ENCODE measurements at regions not wholly inside any gene's neighbourhood (a gene's known extent, or its start where the extent isn't known, plus 50 kb on each side); places are given as distances from the start of the nearest gene placed in this dataset.
A peak's percentile ranks its signal among the peaks of the same experiment; 100 is the strongest.

GRCh38 chr1:186577633-186578032 lies 102.6 kb downstream of the PTGS2 start:
- no peak overlapping the region for H3K4me3 ChIP-seq
- H3K27ac ChIP-seq: no peak overlapping the region
- intact Hi-C loops (cut with DNase I): no loop called here
- no peaks in the 10 kb centered on the region for H3K9me3 ChIP-seq
- TF ChIP-seq, protein P1, sequence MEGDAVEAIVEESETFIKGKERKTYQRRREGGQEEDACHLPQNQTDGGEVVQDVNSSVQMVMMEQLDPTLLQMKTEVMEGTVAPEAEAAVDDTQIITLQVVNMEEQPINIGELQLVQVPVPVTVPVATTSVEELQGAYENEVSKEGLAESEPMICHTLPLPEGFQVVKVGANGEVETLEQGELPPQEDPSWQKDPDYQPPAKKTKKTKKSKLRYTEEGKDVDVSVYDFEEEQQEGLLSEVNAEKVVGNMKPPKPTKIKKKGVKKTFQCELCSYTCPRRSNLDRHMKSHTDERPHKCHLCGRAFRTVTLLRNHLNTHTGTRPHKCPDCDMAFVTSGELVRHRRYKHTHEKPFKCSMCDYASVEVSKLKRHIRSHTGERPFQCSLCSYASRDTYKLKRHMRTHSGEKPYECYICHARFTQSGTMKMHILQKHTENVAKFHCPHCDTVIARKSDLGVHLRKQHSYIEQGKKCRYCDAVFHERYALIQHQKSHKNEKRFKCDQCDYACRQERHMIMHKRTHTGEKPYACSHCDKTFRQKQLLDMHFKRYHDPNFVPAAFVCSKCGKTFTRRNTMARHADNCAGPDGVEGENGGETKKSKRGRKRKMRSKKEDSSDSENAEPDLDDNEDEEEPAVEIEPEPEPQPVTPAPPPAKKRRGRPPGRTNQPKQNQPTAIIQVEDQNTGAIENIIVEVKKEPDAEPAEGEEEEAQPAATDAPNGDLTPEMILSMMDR (IDR thresholded peaks at IDR 0.05): no peak
- H3K36me3 ChIP-seq: no peaks in the 10 kb centered on the region
- DNase-seq: no peak
- no peaks in the 10 kb centered on the region for H3K4me1 ChIP-seq
- H3K27me3 ChIP-seq (ENCODE audit: low read depth): no peaks in the 10 kb centered on the region
- ATAC-seq: peak in 1 of 2 donors; percentile 19

- DNase-seq (no peak), ATAC-seq (peak in 1 of 2 donors; percentile 42)
- Histone ChIP-seq H3K4me3 (no peak overlapping the region), H3K36me3 (no peaks in the 10 kb centered on the region), H3K9me3 (no peaks in the 10 kb centered on the region), H3K4me1 (no peaks in the 10 kb centered on the region), H3K27ac (no peak overlapping the region), H3K27me3 (ENCODE audit: low read depth) (no peaks in the 10 kb centered on the region)
- TF ChIP-seq, protein P1 (IDR thresholded peaks at IDR 0.05): no peak
- intact Hi-C loops (cut with DNase I): no loop called here
Measured at GRCh38 chr1:186577216-186577615, 103.0 kb downstream of the PTGS2 start.

- H3K4me1 ChIP-seq: no peaks in the 10 kb centered on the region
- TF ChIP-seq, protein P1 (IDR thresholded peaks at IDR 0.05): no peak
- DNase-seq: no peak
Measured at GRCh38 chr1:186575348-186575747, 104.9 kb downstream of the PTGS2 start.

GRCh38 chr1:186574926-186575325 lies 105.3 kb downstream of the PTGS2 start:
- TF ChIP-seq, protein P1 (IDR thresholded peaks at IDR 0.05): no peak
- ATAC-seq: no peak
- H3K4me1 ChIP-seq: no peaks in the 10 kb centered on the region
- H3K27ac ChIP-seq: no peak overlapping the region
- no peaks in the 10 kb centered on the region for H3K27me3 ChIP-seq (ENCODE audit: low read depth)
- DNase-seq: no peak
- no peaks in the 10 kb centered on the region for H3K9me3 ChIP-seq
- no peak overlapping the region for H3K4me3 ChIP-seq
- H3K36me3 ChIP-seq: no peaks in the 10 kb centered on the region
- intact Hi-C loops (cut with DNase I): no loop called here

More at GRCh38 chr1:186575348-186575747, 104.9 kb downstream of the PTGS2 start:
- intact Hi-C loops (cut with DNase I): no loop called here
- Histone ChIP-seq H3K27ac (no peak overlapping the region), H3K27me3 (ENCODE audit: low read depth) (no peaks in the 10 kb centered on the region), H3K4me3 (no peak overlapping the region), H3K9me3 (no peaks in the 10 kb centered on the region), H3K36me3 (no peaks in the 10 kb centered on the region)
- no peak for ATAC-seq

- Histone ChIP-seq H3K9me3 (no peaks in the 10 kb centered on the region), H3K36me3 (no peaks in the 10 kb centered on the region), H3K4me1 (no peaks in the 10 kb centered on the region), H3K27ac (no peak overlapping the region), H3K4me3 (no peak overlapping the region), H3K27me3 (ENCODE audit: low read depth) (no peaks in the 10 kb centered on the region)
- TF ChIP-seq, protein P1 (IDR thresholded peaks at IDR 0.05): no peak
- ATAC-seq (no peak), DNase-seq (no peak)
- intact Hi-C loops (cut with DNase I): no loop called here
Measured at GRCh38 chr1:186572509-186572908, 107.7 kb downstream of the PTGS2 start.

DNA sequence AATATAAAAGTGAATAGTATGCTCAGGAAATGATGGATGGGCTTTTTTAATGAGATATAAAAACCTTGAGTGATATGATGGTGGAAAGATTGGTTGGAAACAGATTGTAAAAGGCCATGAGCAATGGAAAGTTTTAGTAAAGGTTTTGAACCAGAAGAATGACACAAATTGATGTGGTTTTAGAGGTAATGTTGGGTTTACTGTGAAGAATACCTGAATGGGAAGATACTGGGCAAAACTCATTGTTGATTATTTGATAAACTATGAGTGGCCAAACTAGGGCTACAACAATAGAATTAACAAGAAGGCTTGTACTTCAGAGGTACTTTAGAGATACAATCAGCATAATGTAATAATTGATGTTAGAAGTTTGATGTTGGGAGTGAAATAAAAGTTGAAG lies 108.5 kb downstream of the PTGS2 start:
- no peak for DNase-seq
- no peak overlapping the region for H3K27ac ChIP-seq
- no peak for ATAC-seq
- H3K9me3 ChIP-seq: no peaks in the 10 kb centered on the region
- intact Hi-C loops (cut with DNase I): no loop called here
- H3K4me3 ChIP-seq: no peak overlapping the region
- TF ChIP-seq, protein P1 (IDR thresholded peaks at IDR 0.05): no peak
- no peaks in the 10 kb centered on the region for H3K36me3 ChIP-seq
- no peaks in the 10 kb centered on the region for H3K27me3 ChIP-seq (ENCODE audit: low read depth)
- H3K4me1 ChIP-seq: no peaks in the 10 kb centered on the region

Data from lower lobe of right lung (tissue), 2 donors.